22Rv1 (cell line): ENCODE measurements at regions not wholly inside any gene's neighbourhood (a gene's known extent, or its start where the extent isn't known, plus 50 kb on each side); places are given as distances from the start of the nearest gene placed in this dataset.

Source experiments
- CTCF ChIP-seq: fragments of 450-650 bp; IDR thresholded peaks from 2 replicates; pipeline ENCODE4 v1.5.1; 2017; ENCODE audit warnings: mild to moderate bottlenecking
- ZFX ChIP-seq: fragments of 450-650 bp; IDR thresholded peaks from 2 replicates; pipeline ENCODE4 v1.6.1; 2017; ENCODE audit warnings: antibody characterized with exemption, borderline replicate concordance

- TF ChIP-seq CTCF = no peak
- no peak for TF ChIP-seq ZFX
Observed at GRCh38 chr18:27632706-27633105, 447.6 kb upstream of the CHST9 start.
